ENCODE measurements at regions not wholly inside any gene's neighbourhood (a gene's known extent, or its start where the extent isn't known, plus 50 kb on each side); places are given as distances from the start of the nearest gene placed in this dataset.

GRCh38 chr2:206846331-206846730, 80.9 kb downstream of the FASTKD2 start:
- Histone ChIP-seq H3K4me1 (ENCODE audit: control insufficient read depth in 1 of 2, insufficient read depth in 2 of 2, low read length in 2 of 2) (no peaks in the 10 kb centered on the region), H3K9me2 (ENCODE audit: insufficient read depth) (no peaks in the 10 kb centered on the region), H3K27me3 (ENCODE audit: insufficient read depth, low read length) (no peaks in the 10 kb centered on the region), H2AFZ (ENCODE audit: low read depth, low read length, poor library complexity, severe bottlenecking) (no peak overlapping the region), H3K79me2 (ENCODE audit: insufficient read depth, low read length) (no peaks in the 10 kb centered on the region), H3K4me3 (replicated peaks in 1 of 2; ENCODE audit: low read depth in 1 of 2, low read length in 2 of 2) (no peak overlapping the region), H3K36me3 (ENCODE audit: control insufficient read depth in 1 of 2, insufficient read depth in 2 of 2, low read length in 2 of 2) (no peaks in the 10 kb centered on the region), H4K20me1 (ENCODE audit: insufficient read depth) (no peaks in the 10 kb centered on the region), H3K9ac (ENCODE audit: low read length) (no peak overlapping the region), H3K4me2 (ENCODE audit: low read length) (no peak overlapping the region), H3K27ac (ENCODE audit: low read depth, low read length) (no peak overlapping the region), H3K9me3 (ENCODE audit: control insufficient read depth in 1 of 2, insufficient read depth in 1 of 2, low read depth in 1 of 2, low read length in 2 of 2) (no peaks in the 10 kb centered on the region)
- CTCF ChIA-PET, result no interaction called here
- intact Hi-C loops (cut with micrococcal nuclease), result no loop called here
- RAD21 ChIA-PET (ENCODE audit: low non-redundant PET in 1 of 2, low total read pairs in 2 of 2, uncharacterized antibody in 2 of 2, unreplicated experiment in 2 of 2), result no interaction called here
- TF ChIP-seq ZFX (IDR thresholded peaks at IDR 0.05) (no peak), ATF3 (IDR thresholded peaks at IDR 0.05) (no peak), FOSL1 (IDR thresholded peaks at IDR 0.05; ENCODE audit: low read depth) (no peak), CEBPB (IDR thresholded peaks at IDR 0.05; ENCODE audit: low read depth) (no peak), EGR1 (IDR thresholded peaks at IDR 0.05; ENCODE audit: low read depth) (no peak), JUND (IDR thresholded peaks at IDR 0.05) (no peak), ELF1 (IDR thresholded peaks at IDR 0.05; ENCODE audit: borderline replicate concordance, low read depth) (no peak), EZH2phosphoT487 (IDR thresholded peaks at IDR 0.05; ENCODE audit: borderline replicate concordance) (no peak), EZH2 (IDR thresholded peaks at IDR 0.05) (no peak), YY1 (IDR thresholded peaks at IDR 0.05; ENCODE audit: extremely low read depth, insufficient replicate concordance, low read depth, low read length) (no peak), ZNF274 (IDR thresholded peaks at IDR 0.05; ENCODE audit: low read depth, low read length) (no peak), POLR2A (IDR thresholded peaks at IDR 0.05; ENCODE audit: borderline replicate concordance, extremely low read depth, insufficient read depth, insufficient read length) (no peak), CTCF (IDR thresholded peaks at IDR 0.05 in 2 of 3, conservative IDR thresholded peaks at IDR 0.05 in 1 of 3; ENCODE audit: borderline replicate concordance in 1 of 3, insufficient read depth in 1 of 3, low read depth in 2 of 3, low read length in 2 of 3) (no peak), RAD21 (IDR thresholded peaks at IDR 0.05; ENCODE audit: low read depth) (no peak)
- DNase-seq (ENCODE audit: low read depth, low spot score), result no peak
- POLR2A ChIA-PET, result no interaction called here
- no peak for ATAC-seq
- no TSS peak for BruUV-seq (replicated peaks)

Measured in HCT116 (cell line).